HUES6 (cell line): ENCODE measurements at regions not wholly inside any gene's neighbourhood (a gene's known extent, or its start where the extent isn't known, plus 50 kb on each side); places are given as distances from the start of the nearest gene placed in this dataset.

Experiments used
- H3K27ac ChIP-seq: 2 replicates; pipeline ENCODE4 v1.7.0; 2013; ENCODE audit warnings: low read depth, mild to moderate bottlenecking, low read length, inconsistent platforms
- H3K27me3 ChIP-seq: 2 replicates; pipeline ENCODE4 v1.6.1; 2013; ENCODE audit warnings: low read length; ENCODE audit not compliant: control insufficient read depth, insufficient read depth
- H3K36me3 ChIP-seq: 2 replicates; pipeline ENCODE4 v1.6.1; 2013; ENCODE audit warnings: low read length; ENCODE audit not compliant: control insufficient read depth, insufficient read depth
- H3K4me1 ChIP-seq: 2 replicates; pipeline ENCODE4 v1.6.1; 2013; ENCODE audit warnings: low read length; ENCODE audit not compliant: control insufficient read depth, insufficient read depth
- H3K4me3 ChIP-seq: 2 replicates; pipeline ENCODE4 v1.5.1; 2013; ENCODE audit warnings: low read depth, low read length
- H3K9ac ChIP-seq: one replicate; pipeline ENCODE4 v1.6.1; 2013; ENCODE audit warnings: mild to moderate bottlenecking, low read length
- H3K9me3 ChIP-seq: 2 replicates; pipeline ENCODE4 v1.6.1; 2013; ENCODE audit warnings: low read depth, low read length; ENCODE audit not compliant: control insufficient read depth, insufficient read depth

DNA sequence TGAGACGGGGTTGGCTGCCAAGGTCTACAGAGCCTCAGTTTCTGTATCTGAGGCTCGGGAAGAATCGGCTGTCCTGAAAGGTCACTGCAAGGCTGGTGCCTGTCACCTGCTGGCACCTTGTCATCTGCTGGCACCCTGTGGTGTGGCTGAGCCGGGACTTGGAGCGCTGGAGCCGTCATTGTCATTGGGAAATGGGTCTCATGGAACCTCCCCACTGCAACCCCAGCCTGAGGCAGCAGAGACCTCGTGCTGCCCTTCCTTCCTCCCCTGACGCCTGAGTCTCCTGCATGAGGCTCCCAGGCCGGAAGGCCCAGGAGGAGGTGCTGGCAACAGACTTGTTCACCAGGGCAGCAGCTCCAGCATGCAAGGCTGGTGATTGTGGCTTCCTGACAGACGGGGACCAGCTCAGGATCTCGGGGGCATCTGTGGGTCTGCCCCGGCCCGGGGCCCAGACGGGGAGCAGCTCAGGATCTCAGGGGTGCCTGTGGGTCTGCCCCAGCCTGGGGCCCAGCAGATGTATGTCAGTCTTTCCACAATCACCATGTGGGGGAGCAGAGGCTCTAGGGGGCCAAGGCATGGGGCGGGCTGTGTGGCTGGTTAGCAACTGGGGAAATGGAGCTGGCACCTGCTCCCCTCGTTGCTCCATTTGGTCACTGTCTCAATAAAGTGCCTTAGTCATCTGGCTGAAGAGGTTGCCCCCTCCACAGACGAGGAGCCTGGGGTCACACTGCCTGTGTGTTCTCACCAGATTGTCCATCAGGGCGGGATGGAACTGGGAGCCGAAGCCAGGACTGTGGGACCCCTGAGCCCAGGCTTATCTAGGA is 668.7 kb downstream of the BRD1 start:
- Histone ChIP-seq H3K9ac (no peak overlapping the region), H3K9me3 (no peaks in the 10 kb centered on the region; the same call in 1 of the 2 replicates), H3K4me1 (no peaks in the 10 kb centered on the region), H3K27ac (no peak overlapping the region), H3K27me3 (no peaks in the 10 kb centered on the region), H3K36me3 (no peaks in the 10 kb centered on the region), H3K4me3 (no peak overlapping the region)

DNA sequence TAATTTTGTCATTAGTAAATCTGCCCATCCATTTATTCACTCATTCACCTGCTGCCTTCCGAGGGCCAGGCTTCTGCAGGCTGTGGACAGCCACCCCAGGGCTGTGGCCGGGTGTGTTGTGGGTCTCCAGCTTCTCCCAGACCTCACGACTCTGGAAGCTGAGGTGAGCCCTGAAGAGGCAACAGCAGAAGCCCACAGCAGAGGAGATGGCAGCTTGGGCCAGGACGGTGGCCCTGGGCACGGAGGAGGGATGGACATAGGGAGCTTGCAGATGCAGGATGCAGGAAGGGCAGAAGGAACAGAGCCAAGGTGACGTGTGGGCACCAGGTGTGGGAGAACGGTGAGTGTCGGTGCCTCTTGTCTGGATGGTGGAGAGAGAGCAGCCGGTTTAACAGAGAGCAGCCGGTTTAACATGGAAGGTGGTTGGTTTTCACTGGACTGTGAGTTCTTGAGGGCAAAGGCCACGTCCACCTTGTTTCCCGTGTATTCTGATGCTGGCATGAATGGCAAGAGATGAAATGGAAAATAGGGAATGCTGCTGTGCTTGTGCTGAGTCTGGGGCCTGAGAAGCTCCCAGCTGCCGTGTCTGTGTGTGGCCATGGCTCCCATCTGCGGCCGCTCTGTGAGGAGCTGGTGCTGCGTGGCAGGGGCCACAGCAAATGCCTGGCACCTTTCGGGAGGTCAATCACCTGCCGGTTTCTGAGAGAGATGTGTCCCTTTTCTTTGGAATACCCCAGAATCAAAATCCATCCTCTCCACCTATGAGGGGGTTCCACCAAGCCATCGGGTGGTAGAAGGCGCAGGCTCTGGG is 669.9 kb downstream of the BRD1 start:
- no peaks in the 10 kb centered on the region for H3K9me3 ChIP-seq
- no peaks in the 10 kb centered on the region for H3K4me1 ChIP-seq
- H3K4me3 ChIP-seq: no peak overlapping the region
- no peak overlapping the region for H3K9ac ChIP-seq
- no peak overlapping the region for H3K27ac ChIP-seq
- no peaks in the 10 kb centered on the region for H3K27me3 ChIP-seq
- no peaks in the 10 kb centered on the region for H3K36me3 ChIP-seq

DNA sequence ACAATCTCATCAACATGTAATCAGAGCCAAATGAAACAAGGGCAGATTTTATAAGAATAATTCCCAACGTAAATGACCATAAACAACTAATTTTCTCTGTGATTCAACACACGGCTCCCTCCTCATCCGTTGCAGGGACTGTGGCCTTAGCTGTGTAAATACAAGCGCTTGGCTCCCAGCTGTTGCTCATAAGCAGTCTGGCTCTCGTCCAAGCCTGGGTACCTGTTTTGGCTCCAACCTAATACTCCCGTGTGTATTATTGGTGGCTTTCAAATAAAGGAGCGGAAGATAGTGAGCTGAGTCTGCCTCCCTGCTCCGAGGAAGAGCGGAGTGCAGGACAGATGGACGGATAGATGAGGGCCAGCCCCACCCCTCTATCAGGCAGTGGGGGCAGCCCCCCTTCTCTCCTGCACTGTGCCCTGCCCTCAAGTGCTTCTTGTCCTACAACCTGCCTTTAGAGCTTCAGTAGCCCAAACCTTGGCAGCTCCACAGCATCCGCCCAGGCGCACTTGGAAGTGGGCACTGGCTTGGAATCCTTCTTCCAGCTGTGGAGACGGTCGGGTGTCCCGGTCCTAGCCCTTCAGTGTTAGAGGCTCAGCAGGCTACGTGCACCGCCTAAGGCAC is 670.9 kb downstream of the BRD1 start:
- Histone ChIP-seq H3K9ac (no peak overlapping the region), H3K36me3 (no peaks in the 10 kb centered on the region), H3K4me3 (no peak overlapping the region), H3K4me1 (peaks cover 9% of the 10 kb centered on the region), H3K9me3 (no peaks in the 10 kb centered on the region), H3K27me3 (no peaks in the 10 kb centered on the region), H3K27ac (no peak overlapping the region)

DNA sequence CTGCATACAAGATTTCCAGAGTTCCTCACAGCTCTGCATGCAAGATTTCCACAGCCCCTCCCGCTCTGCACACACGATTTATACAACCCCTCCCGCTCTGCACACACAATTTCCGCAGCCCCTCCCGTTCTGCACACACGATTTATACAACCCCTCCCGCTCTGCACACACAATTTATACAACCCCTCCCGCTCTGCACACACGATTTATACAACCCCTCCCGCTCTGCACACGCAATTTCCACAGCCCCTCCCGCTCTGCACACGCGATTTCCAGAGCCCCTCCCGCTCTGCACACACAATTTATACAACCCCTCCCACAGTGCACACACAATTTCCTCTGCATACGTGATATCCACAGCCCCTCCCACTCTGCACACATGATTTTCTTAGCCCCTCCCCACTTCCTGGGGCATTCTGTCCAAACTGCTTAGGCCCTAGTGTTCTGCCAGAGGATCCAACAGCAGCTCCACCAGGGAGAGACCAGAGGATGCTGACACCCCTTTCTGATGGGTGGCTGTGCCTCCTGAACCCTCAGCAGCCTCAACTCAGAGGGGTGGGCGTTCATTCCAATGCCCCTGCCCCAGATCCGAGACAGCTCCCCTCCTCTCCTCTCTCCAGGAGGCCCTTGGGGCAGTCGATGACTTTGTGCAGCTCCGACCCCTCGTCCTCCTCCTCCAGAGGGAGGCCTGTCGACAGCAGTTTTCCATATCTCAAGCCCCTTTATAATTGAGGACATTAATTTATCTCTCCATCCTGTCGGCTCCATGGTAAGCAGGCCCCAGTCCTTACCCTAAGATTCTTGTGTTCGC is 671.7 kb downstream of the BRD1 start:
- no peak overlapping the region for H3K27ac ChIP-seq
- H3K4me1 ChIP-seq: peaks cover 17% of the 10 kb centered on the region
- H3K36me3 ChIP-seq: no peaks in the 10 kb centered on the region
- no peaks in the 10 kb centered on the region for H3K9me3 ChIP-seq
- H3K9ac ChIP-seq: no peak overlapping the region
- no peak overlapping the region for H3K4me3 ChIP-seq
- H3K27me3 ChIP-seq: no peaks in the 10 kb centered on the region

DNA sequence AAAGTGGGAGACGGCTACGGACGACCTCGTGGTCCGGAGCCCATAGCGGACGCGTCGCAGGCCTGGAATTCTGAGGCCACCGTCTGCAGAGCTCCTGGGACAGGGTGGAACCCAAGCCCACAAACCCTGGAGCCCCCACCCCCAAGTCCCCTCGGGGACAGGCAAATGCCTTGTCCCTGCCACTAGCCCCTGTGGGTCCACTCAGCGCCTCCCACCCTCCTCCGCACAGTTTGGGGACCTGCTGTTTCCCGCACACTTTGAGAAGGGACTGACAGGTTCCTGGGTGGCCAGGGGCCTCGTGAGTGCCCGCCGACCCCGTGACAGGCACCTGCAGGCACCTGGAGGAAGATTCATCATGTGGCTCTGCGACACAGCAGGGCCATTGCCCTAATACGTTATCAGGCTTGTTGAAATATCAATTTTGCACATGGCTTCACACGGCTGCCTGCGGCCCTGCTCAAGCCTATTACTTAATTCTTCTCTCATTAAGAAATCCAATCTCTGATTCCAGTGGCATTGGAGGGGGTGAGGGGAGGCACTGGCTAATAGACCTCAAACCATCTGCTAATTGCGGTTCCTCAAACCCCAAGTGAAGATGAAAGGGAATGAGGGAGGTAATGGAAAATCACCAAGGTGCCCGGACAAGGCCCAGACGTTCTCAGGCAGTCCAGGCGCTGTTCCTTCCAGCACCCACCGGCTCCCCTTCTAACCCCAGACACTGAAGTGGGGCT is 672.5 kb downstream of the BRD1 start:
- H3K4me1 ChIP-seq: peaks cover 22% of the 10 kb centered on the region
- H3K9ac ChIP-seq: no peak overlapping the region
- H3K4me3 ChIP-seq: no peak overlapping the region
- H3K27me3 ChIP-seq: no peaks in the 10 kb centered on the region
- no peak overlapping the region for H3K27ac ChIP-seq
- no peaks in the 10 kb centered on the region for H3K9me3 ChIP-seq
- H3K36me3 ChIP-seq: no peaks in the 10 kb centered on the region

DNA sequence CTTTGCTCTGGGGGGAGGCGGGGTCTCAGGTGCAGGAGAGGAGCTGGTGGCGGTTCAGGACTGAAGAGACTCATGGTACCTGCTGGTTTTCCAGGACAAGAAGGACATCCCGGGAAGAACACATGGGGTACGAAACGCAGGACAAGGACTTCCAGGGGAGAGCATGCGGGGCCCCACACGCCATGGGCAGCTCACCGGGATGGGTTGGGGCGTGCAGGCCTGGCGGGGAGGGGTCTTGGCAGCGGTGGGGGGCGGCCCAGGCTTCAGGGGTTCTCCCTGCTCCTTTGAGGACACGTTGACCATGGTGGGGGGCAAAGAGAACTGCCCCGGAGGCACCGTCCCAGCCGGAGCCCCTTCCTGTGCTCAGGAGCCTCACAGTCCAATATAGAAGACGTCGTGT is 673.2 kb downstream of the BRD1 start:
- Histone ChIP-seq H3K27me3 (no peaks in the 10 kb centered on the region), H3K9me3 (no peaks in the 10 kb centered on the region), H3K4me3 (no peak overlapping the region), H3K36me3 (no peaks in the 10 kb centered on the region), H3K4me1 (peaks cover 26% of the 10 kb centered on the region), H3K9ac (no peak overlapping the region), H3K27ac (no peak overlapping the region)

DNA sequence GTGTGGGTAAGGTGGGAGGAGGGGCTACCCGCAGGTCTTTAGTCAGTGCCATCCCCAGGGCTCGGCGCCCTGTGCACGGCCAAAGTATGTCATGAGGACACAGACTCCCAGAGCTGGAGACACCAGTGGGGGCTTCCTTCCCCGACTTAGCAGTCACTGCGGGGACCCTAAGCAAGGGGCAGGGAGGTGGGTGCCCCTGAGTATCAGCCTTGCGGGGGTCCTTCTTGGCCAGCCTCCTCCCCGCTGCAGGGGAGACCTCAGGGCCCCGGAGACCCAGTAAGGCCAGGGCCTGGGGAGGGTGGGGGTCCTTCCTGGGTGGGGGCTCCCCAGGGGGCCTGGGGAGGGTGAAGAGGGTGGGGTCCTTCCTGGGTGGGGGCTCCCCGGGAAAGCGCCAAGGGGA is 673.8 kb downstream of the BRD1 start:
- Histone ChIP-seq H3K4me1 (peaks cover 31% of the 10 kb centered on the region), H3K27ac (no peak overlapping the region), H3K4me3 (no peak overlapping the region), H3K27me3 (no peaks in the 10 kb centered on the region), H3K36me3 (no peaks in the 10 kb centered on the region), H3K9ac (no peak overlapping the region), H3K9me3 (no peaks in the 10 kb centered on the region)

DNA sequence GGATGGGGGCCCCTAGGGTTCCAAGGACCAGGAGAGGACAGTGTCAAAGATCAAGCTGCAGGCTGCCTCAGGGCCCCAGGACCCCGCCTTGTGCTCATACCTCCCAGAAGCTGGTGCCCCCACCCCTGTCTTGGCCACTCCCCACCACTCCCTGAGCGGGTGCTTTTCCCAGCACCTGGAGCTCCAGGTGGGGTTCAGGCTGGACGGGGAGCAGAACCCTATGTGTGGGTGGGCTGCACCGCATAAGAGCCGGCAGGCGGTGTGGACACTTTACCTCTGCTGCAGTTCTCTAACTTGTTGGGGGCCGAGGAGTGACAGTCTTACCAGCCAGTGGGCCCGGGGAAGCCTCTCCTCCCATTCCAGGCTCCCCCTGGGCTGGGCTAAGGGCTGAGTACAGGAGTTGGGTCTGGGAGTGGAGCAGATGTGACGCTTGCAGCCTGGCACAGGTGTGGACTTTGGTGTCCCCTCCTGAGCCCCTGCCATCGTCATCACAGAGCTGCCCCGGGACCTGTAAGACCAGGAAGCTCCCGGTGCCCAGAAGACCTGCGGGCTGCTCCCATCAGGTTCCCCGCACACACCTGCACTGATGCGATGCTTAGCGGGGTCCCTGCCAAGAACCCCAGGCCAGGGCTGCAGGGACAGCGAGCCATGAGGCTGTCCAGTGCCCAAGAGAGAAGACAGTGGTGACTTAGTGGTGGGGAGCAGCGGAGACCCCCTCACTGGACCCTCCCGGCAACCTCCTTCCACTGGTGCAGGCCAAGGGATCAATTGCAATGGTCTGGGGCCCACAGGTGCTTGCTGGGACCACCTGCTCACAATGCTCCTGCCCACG is 674.5 kb downstream of the BRD1 start:
- Histone ChIP-seq H3K9me3 (no peaks in the 10 kb centered on the region), H3K27me3 (no peaks in the 10 kb centered on the region), H3K4me3 (no peak overlapping the region), H3K4me1 (peaks cover 34% of the 10 kb centered on the region), H3K9ac (no peak overlapping the region), H3K27ac (no peak overlapping the region), H3K36me3 (no peaks in the 10 kb centered on the region)

DNA sequence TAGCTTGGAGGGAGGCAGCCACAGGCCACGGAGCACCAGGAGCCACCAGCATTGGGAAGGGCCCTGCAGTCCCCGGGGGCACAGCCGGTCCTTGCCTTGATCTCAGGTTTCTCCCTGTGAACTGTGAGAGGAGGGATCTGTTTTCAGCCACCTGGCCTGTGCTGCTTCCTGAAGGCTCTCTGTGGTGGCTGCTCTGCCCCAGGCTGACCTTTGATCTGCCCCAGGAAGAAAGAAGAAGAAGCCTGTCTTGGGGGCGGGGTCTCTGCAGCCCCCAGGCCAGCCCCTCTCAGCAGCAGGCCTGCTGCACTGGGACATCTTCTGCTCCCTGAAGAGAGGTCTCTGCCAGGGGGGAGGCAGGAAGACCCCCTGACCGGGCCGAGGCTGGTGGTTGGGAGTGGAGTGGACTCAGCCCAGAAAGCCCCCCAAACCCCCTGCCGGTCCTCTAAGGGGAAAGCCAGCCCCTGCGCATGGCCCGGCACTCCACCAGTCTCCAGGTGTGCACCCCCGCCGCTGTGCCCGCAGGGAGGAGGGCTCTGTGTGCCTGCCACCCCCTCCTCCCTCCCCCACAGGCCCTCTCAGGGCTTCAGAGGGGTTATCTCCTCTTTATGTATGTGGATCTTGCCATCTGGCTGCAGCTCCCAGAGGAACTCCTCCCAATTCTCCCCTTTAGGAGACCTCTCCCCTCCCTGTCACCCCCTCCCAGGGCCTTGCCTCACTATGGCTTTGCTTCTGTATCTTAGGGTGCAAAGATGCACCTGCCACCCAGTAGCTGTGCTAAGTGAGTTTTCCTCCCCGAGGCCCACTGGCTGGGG is 675.3 kb downstream of the BRD1 start:
- H3K9me3 ChIP-seq: no peaks in the 10 kb centered on the region

More for the DNA sequence above, 675.3 kb downstream of the BRD1 start:
- Histone ChIP-seq H3K36me3 (no peaks in the 10 kb centered on the region), H3K4me3 (no peak overlapping the region), H3K4me1 (peaks cover 34% of the 10 kb centered on the region), H3K9ac (no peak overlapping the region), H3K27ac (no peak overlapping the region), H3K27me3 (no peaks in the 10 kb centered on the region)
